ENCODE measurements at regions not wholly inside any gene's neighbourhood (a gene's known extent, or its start where the extent isn't known, plus 50 kb on each side); places are given as distances from the start of the nearest gene placed in this dataset.

GRCh38 chr1:184153731-184154130 is 102.2 kb downstream of the TSEN15 start:
- no peak for TF ChIP-seq CTCF (IDR thresholded peaks at IDR 0.05)
- DNase-seq (ENCODE audit: low spot score), result no peak
- ATAC-seq (ENCODE audit: low FRiP score), result no peak

DNA sequence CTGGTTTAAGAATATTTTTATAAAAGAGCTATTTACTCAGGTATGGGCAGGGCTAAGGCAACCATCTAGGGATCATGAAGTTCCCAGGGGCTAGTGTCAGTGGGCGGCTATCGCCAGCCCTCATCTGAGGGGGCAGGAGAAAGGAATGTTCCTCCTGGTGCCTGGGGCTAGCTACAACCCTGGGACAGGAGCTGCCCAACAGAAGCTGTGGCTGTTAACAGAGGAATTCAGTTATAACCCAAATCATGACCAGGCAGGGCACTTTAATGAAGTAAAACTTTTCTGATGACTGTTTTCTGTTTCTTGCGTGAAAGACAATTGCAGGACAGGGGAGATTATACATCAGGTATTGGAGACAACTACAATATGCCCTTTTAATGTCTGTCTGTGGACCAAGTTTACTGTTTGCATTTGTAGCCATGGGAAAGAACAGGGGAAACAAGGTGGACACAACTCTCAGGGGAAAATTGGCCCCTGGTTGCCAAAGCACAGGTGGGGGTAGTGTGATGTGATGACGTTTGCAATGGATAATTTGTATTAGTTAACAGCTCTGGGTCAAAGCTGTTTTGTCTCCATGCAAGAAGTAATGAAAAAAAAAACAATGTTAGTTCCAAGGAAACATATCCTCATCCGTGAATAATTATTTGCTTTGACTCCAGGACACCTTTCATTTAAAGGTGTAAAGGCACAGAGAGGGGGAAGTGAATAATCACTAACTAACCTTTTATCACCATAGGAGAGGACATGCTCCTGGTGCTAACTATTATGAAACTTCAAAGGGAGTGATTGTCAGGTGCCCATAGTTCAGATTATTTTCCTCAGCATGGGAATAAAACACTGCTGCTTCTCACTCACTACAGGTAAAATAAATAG is 105.2 kb downstream of the TSEN15 start:
- no peak for TF ChIP-seq CTCF (IDR thresholded peaks at IDR 0.05)
- ATAC-seq (ENCODE audit: low FRiP score), result no peak
- no peak for DNase-seq (ENCODE audit: low spot score)

- no peak for DNase-seq (ENCODE audit: low spot score)
- no peak for ATAC-seq (ENCODE audit: low FRiP score)
- no peak for TF ChIP-seq CTCF (IDR thresholded peaks at IDR 0.05)
Measured at GRCh38 chr1:184157394-184157742, 105.8 kb downstream of the TSEN15 start.

GRCh38 chr1:184158896-184159681 is 107.6 kb downstream of the TSEN15 start:
- TF ChIP-seq CTCF (IDR thresholded peaks at IDR 0.05), result no peak
- ATAC-seq (ENCODE audit: low FRiP score), result no peak
- no peak for DNase-seq (ENCODE audit: low spot score)

- no peak for TF ChIP-seq CTCF (IDR thresholded peaks at IDR 0.05)
- DNase-seq (ENCODE audit: low spot score) (no peak), ATAC-seq (ENCODE audit: low FRiP score) (peak; percentile 58)
Measured at GRCh38 chr1:184160236-184160635, 108.7 kb downstream of the TSEN15 start.

DNA sequence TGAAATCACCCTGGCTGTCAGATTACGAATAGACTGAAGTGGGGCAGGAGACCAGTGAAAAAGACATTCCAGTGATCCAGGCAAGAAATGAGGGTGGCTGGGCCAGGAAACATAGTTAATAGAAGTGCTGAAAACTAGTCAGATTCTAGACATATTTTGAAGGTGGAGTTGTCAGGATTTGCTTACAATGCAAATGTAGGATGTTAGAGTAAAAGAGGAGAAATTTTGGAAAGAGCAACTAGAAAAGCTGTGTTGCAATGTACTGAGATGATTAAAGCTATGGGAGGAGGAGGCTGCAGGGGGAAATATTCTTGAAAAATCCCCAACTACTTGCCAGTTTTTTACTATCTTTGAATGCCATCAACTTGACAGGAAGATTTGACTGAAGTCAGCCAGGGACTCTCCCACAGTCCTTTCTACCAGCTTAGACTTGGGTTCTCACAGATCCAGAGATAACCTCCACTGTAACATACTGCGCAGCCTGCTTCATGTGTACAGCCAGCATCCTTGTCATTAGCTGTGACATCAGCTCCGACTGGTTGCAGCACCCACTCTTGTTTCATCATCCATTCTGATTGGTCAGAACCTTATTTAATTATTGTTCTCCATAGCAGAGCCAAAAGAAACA is 109.7 kb downstream of the TSEN15 start:
- TF ChIP-seq CTCF (IDR thresholded peaks at IDR 0.05), result no peak
- DNase-seq (ENCODE audit: low spot score), result no peak
- ATAC-seq (ENCODE audit: low FRiP score), result peak; percentile 77

Measured in omental fat pad (tissue), 3 donors.